AG09319 (cell line): ENCODE measurements at regions not wholly inside any gene's neighbourhood (a gene's known extent, or its start where the extent isn't known, plus 50 kb on each side); places are given as distances from the start of the nearest gene placed in this dataset.

ENCODE experiments used
- DNase-seq: peaks from one replicate; pipeline ENCODE4 v3.0.0-alpha.2; 2010; ENCODE audit warnings: low read depth; ENCODE audit errors: extremely low read depth
- CTCF ChIP-seq: IDR thresholded peaks from 2 replicates; pipeline ENCODE4 v1.5.1; 2011; ENCODE audit warnings: low read depth, mild to moderate bottlenecking, inconsistent platforms, low read length, moderate library complexity

GRCh38 chr12:24546661-24547060 lies 402.2 kb downstream of the BCAT1 start:
- no peak for DNase-seq
- TF ChIP-seq CTCF, result no peak

GRCh38 chr12:24546084-24546483 lies 402.8 kb downstream of the BCAT1 start:
- TF ChIP-seq CTCF, result no peak
- DNase-seq, result no peak

GRCh38 chr12:24544368-24544767 lies 404.5 kb downstream of the BCAT1 start:
- no peak for DNase-seq
- no peak for TF ChIP-seq CTCF

- no peak for TF ChIP-seq CTCF
- no peak for DNase-seq
Observed at GRCh38 chr12:24541193-24541871, 407.6 kb downstream of the BCAT1 start.

- TF ChIP-seq CTCF, result no peak
Observed at GRCh38 chr12:24539646-24540045, 409.3 kb downstream of the BCAT1 start.

GRCh38 chr12:24537083-24537860 lies 411.6 kb downstream of the BCAT1 start:
- DNase-seq, result no peak
- no peak for TF ChIP-seq CTCF

More at GRCh38 chr12:24539646-24540045, 409.3 kb downstream of the BCAT1 start:
- no peak for DNase-seq

- no peak for TF ChIP-seq CTCF
- DNase-seq, result no peak
Observed at GRCh38 chr12:24535334-24536069, 413.4 kb downstream of the BCAT1 start.
